ENCODE measurements at regions not wholly inside any gene's neighbourhood (a gene's known extent, or its start where the extent isn't known, plus 50 kb on each side); places are given as distances from the start of the nearest gene placed in this dataset.

DNA sequence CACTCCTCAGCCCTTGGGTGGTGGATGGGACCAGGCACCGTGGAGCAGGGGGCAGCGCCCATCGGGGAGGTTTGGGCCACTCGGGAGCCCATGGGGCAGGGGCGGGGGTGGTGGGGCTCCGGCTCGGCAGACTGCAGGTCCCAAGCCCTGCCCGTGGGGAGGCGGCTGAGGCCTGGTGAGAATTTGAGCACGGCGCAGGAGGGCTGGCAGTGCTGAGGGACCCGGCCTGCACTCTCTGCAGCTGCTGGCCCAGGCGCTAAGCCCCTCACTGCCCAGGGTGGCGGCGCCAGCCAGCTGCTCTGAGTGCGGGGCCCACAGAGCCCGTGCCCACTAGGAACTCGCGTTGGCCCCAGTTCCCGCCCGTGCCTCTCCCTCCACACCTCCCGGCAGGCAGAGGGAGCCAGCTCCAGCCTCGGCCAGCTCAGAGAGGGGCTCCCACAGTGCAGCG, 182.1 kb upstream of the OPRM1 start:
- no peak for TF ChIP-seq CEBPG (CRISPR knock-in tag; IDR thresholded peaks at IDR 0.05)
- no peak for TF ChIP-seq EZH2 (conservative IDR thresholded peaks at IDR 0.05; ENCODE audit: low read depth, low read length)
- TF ChIP-seq NR3C1 (CRISPR knock-in tag; IDR thresholded peaks at IDR 0.05): no peak
